ENCODE measurements at regions not wholly inside any gene's neighbourhood (a gene's known extent, or its start where the extent isn't known, plus 50 kb on each side); places are given as distances from the start of the nearest gene placed in this dataset.

DNA sequence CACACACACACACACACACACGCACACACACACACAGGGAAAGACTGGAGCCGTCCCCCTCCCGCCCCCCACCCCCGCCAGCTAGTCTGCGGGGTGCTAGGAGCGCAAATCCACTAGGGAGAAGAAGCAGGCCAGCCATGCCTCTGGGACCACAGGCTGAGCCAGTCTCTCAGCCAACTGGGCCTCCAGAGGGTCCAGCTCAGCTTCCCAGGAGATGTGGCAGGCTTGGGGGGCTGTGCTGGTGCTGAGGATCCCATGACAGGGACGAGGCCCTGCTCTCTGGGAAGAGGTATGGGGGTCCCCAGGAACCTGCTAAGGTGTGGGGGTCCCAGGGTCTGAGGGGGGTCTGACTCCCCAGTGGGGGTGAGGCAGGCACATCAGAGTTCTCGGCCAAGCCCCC is 133.5 kb downstream of the NCOR2 start:
- TF ChIP-seq, protein P1, sequence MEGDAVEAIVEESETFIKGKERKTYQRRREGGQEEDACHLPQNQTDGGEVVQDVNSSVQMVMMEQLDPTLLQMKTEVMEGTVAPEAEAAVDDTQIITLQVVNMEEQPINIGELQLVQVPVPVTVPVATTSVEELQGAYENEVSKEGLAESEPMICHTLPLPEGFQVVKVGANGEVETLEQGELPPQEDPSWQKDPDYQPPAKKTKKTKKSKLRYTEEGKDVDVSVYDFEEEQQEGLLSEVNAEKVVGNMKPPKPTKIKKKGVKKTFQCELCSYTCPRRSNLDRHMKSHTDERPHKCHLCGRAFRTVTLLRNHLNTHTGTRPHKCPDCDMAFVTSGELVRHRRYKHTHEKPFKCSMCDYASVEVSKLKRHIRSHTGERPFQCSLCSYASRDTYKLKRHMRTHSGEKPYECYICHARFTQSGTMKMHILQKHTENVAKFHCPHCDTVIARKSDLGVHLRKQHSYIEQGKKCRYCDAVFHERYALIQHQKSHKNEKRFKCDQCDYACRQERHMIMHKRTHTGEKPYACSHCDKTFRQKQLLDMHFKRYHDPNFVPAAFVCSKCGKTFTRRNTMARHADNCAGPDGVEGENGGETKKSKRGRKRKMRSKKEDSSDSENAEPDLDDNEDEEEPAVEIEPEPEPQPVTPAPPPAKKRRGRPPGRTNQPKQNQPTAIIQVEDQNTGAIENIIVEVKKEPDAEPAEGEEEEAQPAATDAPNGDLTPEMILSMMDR (IDR thresholded peaks at IDR 0.05): no peak
- TF ChIP-seq POLR2A (IDR thresholded peaks at IDR 0.05): no peak

Data from thyroid gland (tissue), 4 donors.